GM12873 (cell line): ENCODE measurements at regions not wholly inside any gene's neighbourhood (a gene's known extent, or its start where the extent isn't known, plus 50 kb on each side); places are given as distances from the start of the nearest gene placed in this dataset.

ENCODE experiments used
- CTCF ChIP-seq: IDR thresholded peaks from 2 replicates; pipeline ENCODE4 v1.5.1; 2012; ENCODE audit warnings: low read depth, mild to moderate bottlenecking, moderate library complexity, low read length, control low read depth; ENCODE audit not compliant: insufficient read depth; ENCODE audit errors: missing control alignments

GRCh38 chr3:178117641-178118040 is 418.6 kb upstream of the KCNMB2 start:
- no peak for TF ChIP-seq CTCF

GRCh38 chr3:178120367-178120766 is 415.9 kb upstream of the KCNMB2 start:
- TF ChIP-seq CTCF = no peak

- no peak for TF ChIP-seq CTCF
These were observed 409.6 kb upstream of the KCNMB2 start for GRCh38 chr3:178126686-178127085.

- TF ChIP-seq CTCF = no peak
These were observed 409.0 kb upstream of the KCNMB2 start for GRCh38 chr3:178127221-178127620.

- TF ChIP-seq CTCF = no peak
These were observed 407.1 kb upstream of the KCNMB2 start for GRCh38 chr3:178129109-178129508.

- TF ChIP-seq CTCF = no peak
These were observed 404.4 kb upstream of the KCNMB2 start for GRCh38 chr3:178131801-178132200.

GRCh38 chr3:178137206-178137605 is 399.0 kb upstream of the KCNMB2 start:
- no peak for TF ChIP-seq CTCF

- no peak for TF ChIP-seq CTCF
These were observed 398.4 kb upstream of the KCNMB2 start for GRCh38 chr3:178137831-178138230.
